BJ (cell line): ENCODE measurements at regions not wholly inside any gene's neighbourhood (a gene's known extent, or its start where the extent isn't known, plus 50 kb on each side); places are given as distances from the start of the nearest gene placed in this dataset.

Experiments
- CTCF ChIA-PET: fragments of 350-600 bp; formaldehyde crosslinking; extraction: SDS; loops from one replicate; lab custom pipeline; 2021; ENCODE audit warnings: antibody characterized with exemption, inconsistent platforms; lab: Yijun Ruan, JAX
- POLR2A ChIA-PET: fragments of 300-600 bp; sonication (Branson Sonifier 250); formaldehyde crosslinking; extraction: SDS; loops from one replicate; lab custom pipeline; 2021; ENCODE audit warnings: antibody characterized with exemption; lab: Charles Lee
- DNase-seq: peaks from one replicate; pipeline ENCODE4 v3.0.0-alpha.2; 2011; ENCODE audit warnings: low read depth
- H3K27me3 ChIP-seq: 2 replicates; pipeline ENCODE4 v1.6.0; 2011; ENCODE audit warnings: low read length; ENCODE audit not compliant: control insufficient read depth, insufficient read depth
- H3K36me3 ChIP-seq: 2 replicates; pipeline ENCODE4 v1.5.1; 2011; ENCODE audit warnings: low read length; ENCODE audit not compliant: control insufficient read depth, insufficient read depth
- H3K4me3 ChIP-seq: 2 replicates; pipeline ENCODE4 v1.5.1; 2011; ENCODE audit warnings: low read depth, mild to moderate bottlenecking, control low read depth, low read length
- CTCF ChIP-seq: IDR thresholded peaks from 2 replicates; pipeline ENCODE4 v1.5.1; 2011; ENCODE audit warnings: low read depth, mild to moderate bottlenecking, control low read depth, inconsistent platforms, low read length, moderate library complexity; ENCODE audit not compliant: insufficient read depth

- Histone ChIP-seq H3K27me3 (peaks cover 3% of the 10 kb centered on the region; the same call in 1 of the 2 replicates), H3K4me3 (no peak overlapping the region), H3K36me3 (no peaks in the 10 kb centered on the region)
- POLR2A ChIA-PET: no interaction called here
- no peak for TF ChIP-seq CTCF
- CTCF ChIA-PET: no interaction called here
- DNase-seq: no peak
Observed at GRCh38 chr3:194832346-194833104, 146.8 kb downstream of the FAM43A start.

DNA sequence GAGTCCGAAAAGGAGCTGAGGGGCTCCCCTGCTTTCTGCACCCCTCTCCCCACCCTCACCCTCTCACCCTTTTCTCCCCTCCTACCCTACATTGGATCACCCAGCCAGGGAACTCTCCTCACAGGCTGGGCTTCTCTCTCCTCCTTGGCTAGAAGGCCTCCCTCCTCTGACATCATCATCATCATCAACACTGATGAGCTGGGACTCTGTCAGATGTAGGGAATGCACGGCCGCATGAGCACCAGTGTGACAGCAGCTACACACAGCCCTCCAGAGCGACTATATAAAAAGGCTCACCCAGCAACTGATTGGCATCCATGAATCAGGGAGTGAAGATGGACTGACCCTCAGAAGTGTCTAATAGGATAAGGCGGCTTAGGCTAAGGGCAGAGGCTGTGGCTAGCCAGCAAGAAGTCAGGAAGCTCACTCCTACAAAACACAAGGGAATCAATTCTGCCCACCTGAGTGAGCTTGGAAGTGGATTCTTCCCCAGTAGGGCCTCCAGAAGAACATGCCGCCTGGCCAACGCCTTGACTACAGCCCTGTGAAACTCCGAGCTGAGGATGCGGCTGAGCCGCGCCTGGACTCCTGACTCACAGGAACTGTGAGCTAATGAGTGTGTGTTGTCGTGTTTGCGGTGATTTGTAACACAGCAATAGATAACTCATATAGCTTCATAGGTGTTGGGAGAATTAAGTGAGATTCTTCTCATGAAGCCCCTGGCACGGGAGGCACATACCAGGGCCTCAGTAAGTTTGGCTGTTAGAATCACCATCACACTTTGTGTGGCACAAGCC is 147.6 kb downstream of the FAM43A start:
- ChIA-PET POLR2A (no interaction called here), CTCF (no interaction called here)
- H3K36me3 ChIP-seq: no peaks in the 10 kb centered on the region
- no peak for DNase-seq
- TF ChIP-seq CTCF: no peak
- H3K4me3 ChIP-seq: no peak overlapping the region
- H3K27me3 ChIP-seq: peaks cover 3% of the 10 kb centered on the region; the same call in 1 of the 2 replicates

DNA sequence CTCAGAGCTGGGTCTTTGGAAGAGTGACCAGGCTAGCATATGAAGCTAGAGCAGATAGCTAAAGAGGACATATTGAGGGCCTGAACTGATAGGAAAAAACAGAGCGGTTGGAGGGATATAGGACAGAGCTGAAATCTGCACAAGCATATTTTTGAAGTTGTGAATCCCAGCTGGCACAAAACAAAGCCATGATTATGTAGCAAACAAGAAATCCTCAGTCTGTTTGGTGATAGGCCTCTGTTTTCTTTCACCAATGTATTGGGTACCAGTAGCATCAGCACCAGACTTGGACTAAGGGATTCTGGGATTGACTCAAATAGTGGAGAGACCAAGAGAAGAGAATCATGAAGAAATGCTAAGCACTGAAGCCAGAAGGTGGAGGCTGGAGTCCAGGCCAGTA is 151.0 kb downstream of the FAM43A start:
- Histone ChIP-seq H3K36me3 (no peaks in the 10 kb centered on the region), H3K4me3 (no peak overlapping the region), H3K27me3 (peaks cover 3% of the 10 kb centered on the region; the same call in 1 of the 2 replicates)
- no peak for DNase-seq
- CTCF ChIA-PET: interaction anchor here (1.0 kb wide), 1 partner anchor 144 kb away, joined by 3 read pairs; no protein-coding TSS in a partner anchor
- TF ChIP-seq CTCF: no peak
- POLR2A ChIA-PET: no interaction called here

GRCh38 chr3:194837457-194838127 is 151.9 kb downstream of the FAM43A start:
- no peak for DNase-seq
- no peak overlapping the region for H3K4me3 ChIP-seq
- TF ChIP-seq CTCF: no peak
- peaks cover 3% of the 10 kb centered on the region; the same call in 1 of the 2 replicates for H3K27me3 ChIP-seq
- CTCF ChIA-PET: interaction anchor here (0.5 to 1.7 kb wide), 4 partner anchors 8 to 143 kb away, joined by 3 to 4 read pairs (median 3); no protein-coding TSS in a partner anchor
- POLR2A ChIA-PET: no interaction called here
- no peaks in the 10 kb centered on the region for H3K36me3 ChIP-seq
